Fibroblast of the conjunctiva (primary cell): ENCODE measurements at regions not wholly inside any gene's neighbourhood (a gene's known extent, or its start where the extent isn't known, plus 50 kb on each side); places are given as distances from the start of the nearest gene placed in this dataset.

Source experiments
- DNase-seq: peaks from one replicate; pipeline ENCODE4 v3.0.0-alpha.2; 2010; ENCODE audit warnings: low read depth

GRCh38 chr9:16954040-16954439, 83.6 kb upstream of the BNC2 start:
- DNase-seq: no peak

- DNase-seq: no peak
Measured at GRCh38 chr9:16951502-16951901, 81.0 kb upstream of the BNC2 start.

DNA sequence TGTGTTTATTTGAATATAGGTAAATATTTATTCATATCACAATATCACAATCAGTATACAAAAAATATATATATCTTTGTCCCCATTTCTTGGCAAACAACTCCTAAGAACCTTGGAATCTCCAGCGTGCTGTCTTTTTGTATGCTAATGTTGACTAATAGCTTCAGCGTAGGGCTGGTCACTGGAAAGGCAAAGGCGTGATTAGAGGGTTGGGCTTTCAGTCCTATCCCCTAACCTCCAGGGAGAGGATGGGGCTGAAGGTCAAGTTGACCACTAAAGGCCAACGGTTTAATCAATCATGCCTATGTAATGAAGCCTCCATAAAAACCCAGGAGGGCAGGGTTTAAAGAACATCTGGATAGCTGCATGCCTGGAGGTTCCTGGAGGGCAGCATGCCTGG, 79.6 kb upstream of the BNC2 start:
- DNase-seq: no peak

DNA sequence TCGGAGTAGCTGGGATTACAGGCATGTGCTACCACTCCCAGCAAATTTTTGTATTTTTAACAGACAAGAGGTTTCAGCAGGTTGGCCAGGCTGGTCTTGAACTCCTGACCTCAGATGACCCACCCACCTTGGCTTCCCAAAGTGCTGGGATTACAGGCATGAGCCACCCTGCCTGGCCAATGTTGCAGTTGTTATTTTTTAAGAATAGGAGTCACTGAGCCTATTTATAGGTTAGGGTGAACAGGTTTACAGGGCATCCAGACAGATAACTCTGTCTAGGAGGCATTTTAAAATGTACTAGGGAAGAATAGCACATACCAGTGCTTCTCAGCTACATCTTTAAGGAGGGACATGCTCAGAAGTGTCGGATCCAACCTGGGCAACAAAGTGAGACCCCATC, 60.1 kb upstream of the BNC2 start:
- DNase-seq: no peak

DNA sequence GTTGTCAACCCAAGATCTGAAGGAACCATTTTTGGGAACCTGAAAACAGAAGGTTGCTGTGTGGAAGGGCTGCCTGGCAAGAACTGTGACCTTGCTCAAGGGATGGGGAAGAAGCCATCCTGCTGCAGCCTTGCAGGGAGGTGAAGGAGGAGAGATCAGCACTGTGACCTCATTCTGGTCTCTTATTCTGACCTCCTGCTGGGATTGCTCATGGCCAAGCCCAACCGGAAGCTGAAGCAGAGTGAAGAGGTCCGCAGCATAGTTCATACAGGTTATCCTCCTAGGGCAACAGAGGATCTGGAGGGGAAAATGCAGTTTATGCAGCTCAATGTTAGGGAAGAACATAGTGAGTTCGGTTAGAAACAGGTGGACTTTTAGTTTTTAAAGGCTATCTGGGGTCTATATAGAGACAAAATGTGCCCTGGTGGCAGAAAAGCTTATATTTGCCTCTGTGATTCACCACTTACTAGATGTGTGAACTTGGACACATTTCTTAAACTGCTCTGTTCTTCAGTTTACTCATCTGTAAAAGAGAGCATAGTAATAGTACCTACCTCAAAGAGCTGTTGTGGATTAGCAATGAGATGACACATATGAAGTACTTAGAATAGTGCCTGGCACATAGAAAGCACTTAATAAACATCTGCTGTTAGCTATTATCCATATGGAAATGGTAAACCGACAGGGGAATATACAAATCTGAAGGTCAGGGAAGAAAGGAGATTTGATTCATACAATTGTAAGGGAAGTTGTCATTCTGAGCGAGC, 57.9 kb upstream of the BNC2 start:
- DNase-seq: no peak

- no peak for DNase-seq
Measured at GRCh38 chr9:16925426-16925825, 55.0 kb upstream of the BNC2 start.

DNA sequence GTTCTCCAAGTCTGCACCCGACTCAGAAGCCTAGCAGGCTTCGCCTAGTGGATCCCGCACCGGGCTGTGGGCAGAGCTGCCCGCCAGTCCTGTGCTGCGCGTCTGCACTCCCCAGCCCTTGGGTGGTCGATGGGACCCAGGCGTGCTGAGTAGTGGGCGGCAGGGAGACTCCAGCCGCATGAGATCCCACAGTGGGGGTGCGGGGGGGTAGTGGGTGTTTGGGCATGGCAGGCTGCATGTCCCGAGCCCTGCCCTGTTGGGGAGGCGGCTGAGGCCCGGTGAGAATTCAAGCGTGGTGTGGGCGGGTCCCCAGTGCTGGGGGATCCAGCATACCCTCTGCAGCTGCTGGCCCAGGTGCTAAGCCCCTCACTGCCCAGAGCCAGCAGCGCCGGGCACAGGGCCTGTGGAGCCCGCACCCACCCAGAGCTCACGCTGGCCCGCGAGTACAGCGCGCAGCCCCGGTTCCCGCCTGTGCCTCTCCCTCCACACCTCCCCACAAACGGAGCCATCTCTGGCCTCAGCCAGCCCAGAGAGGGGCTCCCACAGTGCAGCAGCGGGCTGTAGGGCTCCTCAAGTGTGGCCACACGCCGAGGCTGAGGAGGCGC, 53.9 kb upstream of the BNC2 start:
- no peak for DNase-seq

- DNase-seq: no peak
Measured at GRCh38 chr9:16921855-16922254, 51.4 kb upstream of the BNC2 start.
